GM11168 (cell line): ENCODE measurements at regions not wholly inside any gene's neighbourhood (a gene's known extent, or its start where the extent isn't known, plus 50 kb on each side); places are given as distances from the start of the nearest gene placed in this dataset.
"Not testable (repeated sequence)": the region's sequence is repeated elsewhere in the genome, so short reads cannot be mapped to it uniquely, and the experiment has no call there.

ENCODE experiments used
- in situ Hi-C: fragments of 300-500 bp; cut with MboI; formaldehyde crosslinking; loops from one replicate; pipeline ENCODE4 v1.12.0; 2022; ENCODE audit warnings: low sequenced_read_pairs; ENCODE audit not compliant: unreplicated experiment

GRCh38 chr9:62526306-62526705, 1336.5 kb downstream of the SPATA31A7 start:
- in situ Hi-C loops = not testable (repeated sequence)

GRCh38 chr9:62532162-62532776, 1342.4 kb downstream of the SPATA31A7 start:
- in situ Hi-C loops = not testable (repeated sequence)

- in situ Hi-C loops = not testable (repeated sequence)
Observed at GRCh38 chr9:62532777-62533173, 1342.9 kb downstream of the SPATA31A7 start.

- in situ Hi-C loops = not testable (repeated sequence)
Observed at GRCh38 chr9:62550539-62550938, 1360.7 kb downstream of the SPATA31A7 start.

- in situ Hi-C loops = not testable (repeated sequence)
Observed at GRCh38 chr9:62560603-62561002, 1370.8 kb downstream of the SPATA31A7 start.

GRCh38 chr9:62565132-62565531, 1375.3 kb downstream of the SPATA31A7 start:
- in situ Hi-C loops = not testable (repeated sequence)

- in situ Hi-C loops = not testable (repeated sequence)
Observed at GRCh38 chr9:62566430-62566829, 1376.6 kb downstream of the SPATA31A7 start.

- in situ Hi-C loops = loop anchor here (25.0 kb wide), 1 partner anchor 265 kb away; no protein-coding TSS in a partner anchor
Observed at GRCh38 chr9:62597128-62597527, 1407.3 kb downstream of the SPATA31A7 start.
